HAP-1 (cell line): ENCODE measurements at regions not wholly inside any gene's neighbourhood (a gene's known extent, or its start where the extent isn't known, plus 50 kb on each side); places are given as distances from the start of the nearest gene placed in this dataset.
"Not testable (repeated sequence)": the region's sequence is repeated elsewhere in the genome, so short reads cannot be mapped to it uniquely, and the experiment has no call there.

ENCODE experiments used
- DNase-seq, 2 experiments: peaks; one replicate each; pipeline ENCODE4 v3.0.0-alpha.2; 2016 to 2020; ENCODE audit warnings: low spot score in 2 of 2
- H3K27me3 ChIP-seq: fragments of 250-450 bp; sonication (Bioruptor Pico); 2 replicates; pipeline ENCODE4 v1.5.1; 2020; ENCODE audit warnings: low read depth, mild to moderate bottlenecking, moderate library complexity
- H3K36me3 ChIP-seq: fragments of 250-450 bp; sonication (Bioruptor Pico); replicated peaks from 2 replicates; pipeline ENCODE4 v1.5.1; 2020; ENCODE audit warnings: mild to moderate bottlenecking
- H3K4me1 ChIP-seq: fragments of 250-450 bp; sonication (Bioruptor Pico); 2 replicates; pipeline ENCODE4 v1.5.1; 2020; ENCODE audit warnings: mild to moderate bottlenecking
- H3K4me3 ChIP-seq: fragments of 250-450 bp; sonication (Bioruptor Pico); 2 replicates; pipeline ENCODE4 v1.5.1; 2020; ENCODE audit warnings: mild to moderate bottlenecking, moderate library complexity
- H3K9me3 ChIP-seq: fragments of 250-450 bp; sonication (Bioruptor Pico); 2 replicates; pipeline ENCODE4 v1.5.1; 2020; ENCODE audit warnings: mild to moderate bottlenecking, moderate library complexity
- in situ Hi-C: fragments of 300-500 bp; cut with MboI; formaldehyde crosslinking; loops from 3 replicates; pipeline ENCODE4 v1.14.3; 2020; ENCODE audit warnings: low sequenced_read_pairs, inconsistent platforms, mixed read lengths

GRCh38 chr7:65317372-65317771, 56.3 kb upstream of the ZNF92 start:
- H3K27me3 ChIP-seq = no peaks in the 10 kb centered on the region
- no peak overlapping the region for H3K4me3 ChIP-seq
- peaks cover 22% of the 10 kb centered on the region for H3K36me3 ChIP-seq
- no peak for DNase-seq
- H3K9me3 ChIP-seq = no peaks in the 10 kb centered on the region
- in situ Hi-C loops = no loop called here
- no peaks in the 10 kb centered on the region for H3K4me1 ChIP-seq

GRCh38 chr7:65310761-65311160, 62.9 kb upstream of the ZNF92 start:
- in situ Hi-C loops = no loop called here
- Histone ChIP-seq H3K9me3 (no peaks in the 10 kb centered on the region), H3K27me3 (no peaks in the 10 kb centered on the region), H3K4me3 (no peak overlapping the region), H3K4me1 (peaks cover 3% of the 10 kb centered on the region), H3K36me3 (peaks cover 48% of the 10 kb centered on the region)
- DNase-seq = no peak

GRCh38 chr7:65308300-65308678, 65.4 kb upstream of the ZNF92 start:
- Histone ChIP-seq H3K4me3 (no peak overlapping the region), H3K9me3 (no peaks in the 10 kb centered on the region)

GRCh38 chr7:65307651-65308299, 65.9 kb upstream of the ZNF92 start:
- DNase-seq = peak; percentile 85
- in situ Hi-C loops = loop anchor here (5.0 kb wide), 1 partner anchor 85 kb away; no protein-coding TSS in a partner anchor
- peaks cover 3% of the 10 kb centered on the region for H3K4me1 ChIP-seq

More at GRCh38 chr7:65308300-65308678, 65.4 kb upstream of the ZNF92 start:
- in situ Hi-C loops = loop anchor here (5.0 kb wide), 1 partner anchor 86 kb away; no protein-coding TSS in a partner anchor
- DNase-seq = no peak
- Histone ChIP-seq H3K4me1 (peaks cover 3% of the 10 kb centered on the region), H3K36me3 (peaks cover 40% of the 10 kb centered on the region), H3K27me3 (no peaks in the 10 kb centered on the region)

GRCh38 chr7:65304175-65304574, 69.5 kb upstream of the ZNF92 start:
- Histone ChIP-seq H3K4me3 (no peak overlapping the region), H3K4me1 (peaks cover 3% of the 10 kb centered on the region), H3K27me3 (no peaks in the 10 kb centered on the region), H3K36me3 (peaks cover 18% of the 10 kb centered on the region), H3K9me3 (no peaks in the 10 kb centered on the region)
- in situ Hi-C loops = no loop called here
- DNase-seq = no peak

More at GRCh38 chr7:65307651-65308299, 65.9 kb upstream of the ZNF92 start:
- Histone ChIP-seq H3K9me3 (no peaks in the 10 kb centered on the region), H3K36me3 (peaks cover 40% of the 10 kb centered on the region), H3K27me3 (no peaks in the 10 kb centered on the region), H3K4me3 (no peak overlapping the region)

- no peaks in the 10 kb centered on the region for H3K9me3 ChIP-seq
- H3K4me1 ChIP-seq = peaks cover 3% of the 10 kb centered on the region
- peaks cover 11% of the 10 kb centered on the region; the same call in 1 of the 2 replicates for H3K36me3 ChIP-seq
- in situ Hi-C loops = no loop called here
- no peak overlapping the region for H3K4me3 ChIP-seq
- DNase-seq = no peak
- no peaks in the 10 kb centered on the region for H3K27me3 ChIP-seq
Observed at GRCh38 chr7:65302883-65303282, 70.8 kb upstream of the ZNF92 start.

- H3K4me1 ChIP-seq = no peaks in the 10 kb centered on the region
- DNase-seq = no peak
- H3K4me3 ChIP-seq = no peak overlapping the region
- no peaks in the 10 kb centered on the region for H3K9me3 ChIP-seq
- no peaks in the 10 kb centered on the region for H3K36me3 ChIP-seq
- in situ Hi-C loops = no loop called here
- no peaks in the 10 kb centered on the region for H3K27me3 ChIP-seq
Observed at GRCh38 chr7:65301007-65301406, 72.6 kb upstream of the ZNF92 start.

GRCh38 chr7:65295409-65295808, 78.2 kb upstream of the ZNF92 start:
- no peak for DNase-seq
- H3K4me1 ChIP-seq = peaks cover 2% of the 10 kb centered on the region; the same call in 1 of the 2 replicates

GRCh38 chr7:65290340-65290739, 83.3 kb upstream of the ZNF92 start:
- H3K9me3 ChIP-seq, DNase-seq, H3K4me3 ChIP-seq, H3K27me3 ChIP-seq, in situ Hi-C loops, H3K36me3 ChIP-seq: not testable (repeated sequence)
- peaks cover 23% of the 10 kb centered on the region for H3K4me1 ChIP-seq

More at GRCh38 chr7:65295409-65295808, 78.2 kb upstream of the ZNF92 start:
- Histone ChIP-seq H3K27me3 (no peaks in the 10 kb centered on the region), H3K36me3 (peaks cover 3% of the 10 kb centered on the region; the same call in 1 of the 2 replicates), H3K4me3 (no peak overlapping the region), H3K9me3 (no peaks in the 10 kb centered on the region)
- in situ Hi-C loops = no loop called here

- Histone ChIP-seq H3K27me3 (no peaks in the 10 kb centered on the region), H3K4me3 (no peak overlapping the region), H3K36me3 (no peaks in the 10 kb centered on the region; the same call in 1 of the 2 replicates), H3K4me1 (peaks cover 22% of the 10 kb centered on the region), H3K9me3 (no peaks in the 10 kb centered on the region)
- in situ Hi-C loops = no loop called here
- no peak for DNase-seq
Observed at GRCh38 chr7:65287023-65287422, 86.6 kb upstream of the ZNF92 start.

- in situ Hi-C loops = no loop called here
Observed at GRCh38 chr7:65285906-65286864, 87.5 kb upstream of the ZNF92 start.

GRCh38 chr7:65285241-65285640, 88.4 kb upstream of the ZNF92 start:
- H3K36me3 ChIP-seq, DNase-seq, H3K27me3 ChIP-seq, H3K9me3 ChIP-seq, in situ Hi-C loops, H3K4me3 ChIP-seq: not testable (repeated sequence)
- H3K4me1 ChIP-seq = peaks cover 40% of the 10 kb centered on the region

More at GRCh38 chr7:65285906-65286864, 87.5 kb upstream of the ZNF92 start:
- no peak overlapping the region for H3K4me3 ChIP-seq
- H3K36me3 ChIP-seq = no peaks in the 10 kb centered on the region; the same call in 1 of the 2 replicates
- H3K27me3 ChIP-seq = no peaks in the 10 kb centered on the region
- H3K4me1 ChIP-seq = peaks cover 30% of the 10 kb centered on the region
- no peaks in the 10 kb centered on the region for H3K9me3 ChIP-seq
- no peak for DNase-seq

GRCh38 chr7:65279795-65280194, 93.9 kb upstream of the ZNF92 start:
- in situ Hi-C loops = no loop called here
- Histone ChIP-seq H3K4me3 (no peak overlapping the region), H3K9me3 (no peaks in the 10 kb centered on the region), H3K27me3 (no peaks in the 10 kb centered on the region), H3K36me3 (no peaks in the 10 kb centered on the region), H3K4me1 (peaks cover 20% of the 10 kb centered on the region)
- DNase-seq = no peak

- H3K36me3 ChIP-seq = no peaks in the 10 kb centered on the region
- DNase-seq = no peak
- peaks cover 17% of the 10 kb centered on the region for H3K4me1 ChIP-seq
- in situ Hi-C loops = no loop called here
- no peaks in the 10 kb centered on the region for H3K9me3 ChIP-seq
- H3K27me3 ChIP-seq = no peaks in the 10 kb centered on the region
- no peak overlapping the region for H3K4me3 ChIP-seq
Observed at GRCh38 chr7:65276822-65277221, 96.8 kb upstream of the ZNF92 start.
